HG02938 (cell line): ENCODE measurements at regions not wholly inside any gene's neighbourhood (a gene's known extent, or its start where the extent isn't known, plus 50 kb on each side); places are given as distances from the start of the nearest gene placed in this dataset.
A peak's percentile ranks its signal among the peaks of the same experiment; 100 is the strongest.
"Not testable (repeated sequence)": the region's sequence is repeated elsewhere in the genome, so short reads cannot be mapped to it uniquely, and the experiment has no call there.

Experiments used
- ATAC-seq: cut with Tn5 transposase; IDR thresholded peaks from one replicate; pipeline ENCODE4 v1.9.1; 2021; ENCODE audit warnings: mild to moderate bottlenecking, moderate library complexity; ENCODE audit not compliant: unreplicated experiment

DNA sequence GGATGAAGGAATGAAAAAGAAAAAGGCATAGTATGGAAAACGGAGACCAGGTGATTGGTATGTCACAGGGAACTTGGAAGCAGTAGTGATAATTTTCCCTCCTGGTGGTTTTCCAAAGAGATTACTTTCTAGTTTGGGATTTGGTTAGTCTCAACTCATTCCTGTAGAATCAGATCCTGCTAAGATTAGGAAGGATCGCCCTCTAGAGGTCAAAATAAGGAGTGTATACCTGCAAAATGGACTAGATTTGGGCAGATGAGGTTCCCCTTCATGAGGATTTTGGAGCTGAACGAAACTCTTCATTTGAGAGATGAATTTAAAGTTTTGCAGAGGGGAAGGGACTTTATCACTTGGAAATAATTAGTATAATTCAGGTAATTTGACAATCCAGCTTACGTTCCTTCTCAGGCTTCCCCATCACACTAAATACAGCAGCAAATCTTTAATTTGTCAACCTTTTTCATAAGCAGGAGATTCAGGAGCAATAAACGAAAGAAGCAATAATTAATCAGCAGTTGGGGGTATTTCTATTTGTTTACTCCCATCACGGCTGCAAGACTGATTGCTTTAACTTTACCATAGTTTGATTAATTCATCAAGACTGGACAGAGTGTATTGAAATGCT is 65.2 kb downstream of the CCDC195 start:
- peak; percentile 48 for ATAC-seq

DNA sequence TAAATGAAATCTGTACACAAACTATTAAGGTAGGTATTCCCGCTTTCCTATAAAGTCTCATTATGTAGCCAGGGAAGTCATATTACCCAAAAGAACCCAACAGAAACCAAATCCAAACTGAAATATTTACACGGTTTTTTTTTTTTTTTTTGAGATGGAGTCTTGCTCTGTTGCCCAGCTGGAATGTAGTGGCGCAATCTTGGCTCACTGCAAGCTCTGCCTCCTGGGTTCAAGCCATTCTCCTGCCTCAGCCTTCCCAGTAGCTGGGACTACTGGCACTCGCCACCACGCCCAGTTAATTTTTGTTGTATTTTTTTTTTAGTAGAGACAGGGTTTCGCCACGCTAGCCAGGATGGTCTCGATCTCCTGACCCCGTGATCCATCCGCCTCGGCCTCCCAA is 62.5 kb upstream of the CUL3 start:
- not testable (repeated sequence) for ATAC-seq

DNA sequence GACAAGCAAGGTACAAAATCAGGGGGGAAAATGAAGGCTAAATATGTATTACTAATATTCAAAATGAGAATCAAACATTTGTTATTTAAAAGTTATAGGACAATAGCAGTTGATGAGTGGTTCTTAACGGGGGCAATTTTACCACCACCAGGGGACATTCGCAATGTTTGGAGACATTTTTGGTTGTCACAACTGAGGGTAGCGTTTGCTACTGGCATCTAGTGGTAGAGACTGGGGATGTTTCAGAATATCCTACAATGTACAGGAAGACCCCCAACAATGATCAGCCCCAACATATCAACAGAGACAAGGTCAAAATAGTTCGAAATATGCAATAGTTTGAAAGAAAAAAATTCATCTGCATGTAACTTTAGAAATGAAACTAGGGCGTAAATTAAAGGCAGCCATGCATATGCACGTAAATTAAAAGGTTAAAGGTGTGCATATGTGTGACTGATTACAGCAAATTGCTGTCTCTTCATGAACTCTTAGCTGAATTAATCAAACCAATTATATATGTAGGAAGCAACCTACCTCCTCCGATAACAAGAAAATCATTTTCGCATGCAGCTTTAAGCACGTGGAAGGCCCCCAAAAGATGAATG is 61.2 kb upstream of the CUL3 start:
- ATAC-seq = peak; percentile 72

DNA sequence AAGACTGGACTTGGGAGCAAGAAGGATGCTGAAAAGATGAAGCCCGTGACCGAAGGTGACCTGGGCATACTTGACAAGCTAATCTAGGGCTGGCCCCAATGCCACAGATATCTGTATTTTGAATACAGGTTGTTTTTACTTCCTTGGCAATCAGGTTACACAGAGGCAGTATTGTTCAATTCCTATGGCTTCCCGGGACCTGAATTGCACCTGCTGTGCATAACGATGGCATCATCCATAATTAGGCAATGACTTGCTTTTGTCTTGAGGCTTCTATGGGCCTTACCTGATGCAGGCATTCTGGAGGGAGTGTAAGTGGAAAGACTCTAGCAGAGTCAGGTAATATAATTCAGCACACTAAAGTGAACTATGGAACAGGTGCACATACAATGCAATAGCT is 60.6 kb upstream of the CUL3 start:
- no peak for ATAC-seq

DNA sequence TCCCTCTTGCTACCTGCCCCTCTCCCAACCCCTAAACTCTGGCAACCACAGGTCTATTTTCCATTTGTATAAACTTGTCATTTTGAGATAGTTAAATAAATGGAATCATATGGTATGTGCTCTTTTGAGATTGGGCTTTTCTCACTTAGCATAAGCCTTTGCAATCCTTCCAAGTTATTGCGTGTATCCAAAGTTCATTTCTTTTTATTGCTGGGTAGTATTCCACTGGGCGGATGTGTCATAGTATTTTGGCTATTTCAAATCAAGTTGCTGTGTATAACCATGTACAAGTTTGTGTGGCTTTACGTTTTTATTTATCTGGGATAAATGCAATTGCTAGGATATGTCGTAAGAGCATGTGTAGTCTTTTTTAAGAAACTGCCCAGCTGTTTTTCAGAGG is 55.5 kb upstream of the CUL3 start:
- ATAC-seq = no peak

DNA sequence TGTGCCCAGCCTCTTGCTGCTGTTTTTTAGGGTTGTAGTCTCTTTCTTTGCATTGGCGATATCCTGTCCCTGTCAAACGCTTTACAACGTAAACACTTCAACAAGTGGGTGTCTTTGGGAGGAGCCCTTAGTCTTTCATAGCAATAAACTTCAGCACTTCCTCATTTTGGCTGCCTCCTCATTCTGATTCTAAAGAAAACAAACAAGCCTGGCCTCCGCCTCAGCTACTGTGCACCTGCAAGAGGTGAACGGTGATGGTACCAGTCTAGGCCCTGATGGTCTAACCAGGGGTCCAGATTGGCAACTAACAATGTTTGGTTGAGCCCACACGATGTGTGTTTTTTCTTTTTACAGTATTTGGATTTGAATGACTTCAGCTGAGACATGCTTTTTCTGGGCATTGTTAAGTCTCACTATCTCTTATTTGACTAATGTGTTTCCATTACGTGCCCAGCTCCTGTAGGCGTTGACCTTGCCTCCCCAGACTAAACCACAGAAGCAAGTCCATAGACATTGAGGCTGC is 53.2 kb upstream of the CUL3 start:
- peak; percentile 90 for ATAC-seq
